ENCODE measurements at regions not wholly inside any gene's neighbourhood (a gene's known extent, or its start where the extent isn't known, plus 50 kb on each side); places are given as distances from the start of the nearest gene placed in this dataset.

DNA sequence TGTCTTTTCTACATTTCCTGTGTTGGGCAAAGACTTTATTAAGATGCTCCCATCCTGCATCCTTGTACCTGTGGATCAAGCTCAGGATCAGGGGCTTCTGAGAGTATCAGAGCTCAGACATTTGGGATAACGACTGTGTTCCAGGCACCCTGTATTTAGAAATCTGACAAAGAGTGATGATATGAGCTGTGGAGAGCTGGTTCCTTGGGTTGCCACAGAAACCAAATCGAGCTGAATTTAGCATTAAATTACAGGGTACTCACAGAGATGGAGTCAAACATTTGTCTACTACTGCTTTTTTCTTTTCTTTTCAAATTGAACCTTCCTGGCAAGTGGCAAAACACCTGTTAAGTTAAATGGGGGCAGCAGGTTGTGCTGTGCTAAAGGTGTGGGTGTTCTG is 110.6 kb downstream of the XCL2 start:
- no peaks in the 10 kb centered on the region for H3K9me3 ChIP-seq (ENCODE audit: low read length)
- H3K9me2 ChIP-seq (ENCODE audit: insufficient read depth, low read length), result no peaks in the 10 kb centered on the region
- no TSS peak for BruUV-seq (replicated peaks)

DNA sequence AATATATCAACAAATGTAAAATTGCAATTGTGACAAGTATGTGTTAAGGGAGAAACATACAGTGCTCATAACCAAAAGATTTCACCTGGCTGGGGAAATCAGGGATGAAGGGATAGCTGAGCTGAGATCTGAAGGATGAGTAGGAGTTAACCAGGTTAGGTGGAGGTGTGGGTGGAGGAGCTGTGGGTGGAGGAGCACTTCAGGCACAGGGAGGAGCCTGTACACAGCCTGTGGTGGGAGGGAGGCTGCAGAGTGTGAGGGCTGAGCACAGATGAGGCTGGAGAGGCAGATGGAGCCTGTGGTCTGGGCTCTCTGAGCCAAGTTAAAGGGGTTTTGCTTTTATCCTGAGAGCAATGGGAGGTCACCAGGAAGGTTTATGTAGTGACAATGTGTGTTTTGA is 111.9 kb downstream of the XCL2 start:
- Histone ChIP-seq H3K27ac (ENCODE audit: low read depth, low read length, poor library complexity, severe bottlenecking) (no peak overlapping the region), H3K9me3 (ENCODE audit: low read length) (no peaks in the 10 kb centered on the region), H3K4me1 (ENCODE audit: insufficient read depth, low read length, poor library complexity, severe bottlenecking) (no peaks in the 10 kb centered on the region), H2AFZ (ENCODE audit: low read length) (no peak overlapping the region), H3K4me3 (ENCODE audit: low read depth, low read length, poor library complexity, severe bottlenecking) (no peak overlapping the region), H3K9me2 (ENCODE audit: insufficient read depth, low read length) (no peaks in the 10 kb centered on the region), H3K36me3 (ENCODE audit: insufficient read depth, low read length) (no peaks in the 10 kb centered on the region), H4K20me1 (ENCODE audit: insufficient read depth, low read length) (no peaks in the 10 kb centered on the region), H3K79me2 (ENCODE audit: insufficient read depth, low read depth, low read length) (no peaks in the 10 kb centered on the region), H3K4me2 (ENCODE audit: low read length) (no peak overlapping the region)
- TF ChIP-seq EZH2phosphoT487 (IDR thresholded peaks at IDR 0.05; ENCODE audit: borderline replicate concordance, low read depth, low read length), result no peak
- no peak for TF ChIP-seq CTCF (conservative IDR thresholded peaks at IDR 0.05; ENCODE audit: low read length)
- no TSS peak for BruUV-seq (replicated peaks)
- ChIA-PET POLR2A (interaction anchor here (1.4 kb wide), 1 partner anchor 12 kb away, joined by 5 read pairs; no protein-coding TSS in a partner anchor), CTCF (ENCODE audit: unreplicated experiment) (no interaction called here)
- intact Hi-C loops (cut with micrococcal nuclease; ENCODE audit: unreplicated experiment), result loop anchor here (10.0 kb wide), 1 partner anchor 87 kb away; no protein-coding TSS in a partner anchor
- DNase-seq (ENCODE audit: low spot score), result no peak

More for the DNA sequence above, 110.6 kb downstream of the XCL2 start:
- intact Hi-C loops (cut with micrococcal nuclease; ENCODE audit: unreplicated experiment), result loop anchor here (10.0 kb wide), 1 partner anchor 88 kb away; no protein-coding TSS in a partner anchor
- no peaks in the 10 kb centered on the region for H3K79me2 ChIP-seq (ENCODE audit: insufficient read depth, low read depth, low read length)
- H3K4me1 ChIP-seq (ENCODE audit: insufficient read depth, low read length, poor library complexity, severe bottlenecking), result no peaks in the 10 kb centered on the region
- no peaks in the 10 kb centered on the region for H4K20me1 ChIP-seq (ENCODE audit: insufficient read depth, low read length)
- H3K27ac ChIP-seq (ENCODE audit: low read depth, low read length, poor library complexity, severe bottlenecking), result no peak overlapping the region
- no peak overlapping the region for H2AFZ ChIP-seq (ENCODE audit: low read length)
- TF ChIP-seq EZH2phosphoT487 (IDR thresholded peaks at IDR 0.05; ENCODE audit: borderline replicate concordance, low read depth, low read length), result no peak
- DNase-seq (ENCODE audit: low spot score), result no peak
- ChIA-PET CTCF (ENCODE audit: unreplicated experiment) (no interaction called here), POLR2A (interaction anchor here (0.6 kb wide), 1 partner anchor 532 kb away, joined by 3 read pairs; no protein-coding TSS in a partner anchor)
- H3K36me3 ChIP-seq (ENCODE audit: insufficient read depth, low read length), result no peaks in the 10 kb centered on the region
- no peak overlapping the region for H3K4me2 ChIP-seq (ENCODE audit: low read length)
- H3K4me3 ChIP-seq (ENCODE audit: low read depth, low read length, poor library complexity, severe bottlenecking), result no peak overlapping the region

- DNase-seq (ENCODE audit: low spot score), result no peak
- no peak for TF ChIP-seq CTCF (conservative IDR thresholded peaks at IDR 0.05; ENCODE audit: low read length)
- no peaks in the 10 kb centered on the region for H3K9me3 ChIP-seq (ENCODE audit: low read length)
- H3K79me2 ChIP-seq (ENCODE audit: insufficient read depth, low read depth, low read length), result no peaks in the 10 kb centered on the region
- no peak overlapping the region for H3K4me3 ChIP-seq (ENCODE audit: low read depth, low read length, poor library complexity, severe bottlenecking)
- H3K9me2 ChIP-seq (ENCODE audit: insufficient read depth, low read length), result no peaks in the 10 kb centered on the region
- BruUV-seq (replicated peaks), result no TSS peak
- H3K27ac ChIP-seq (ENCODE audit: low read depth, low read length, poor library complexity, severe bottlenecking), result no peak overlapping the region
- no peaks in the 10 kb centered on the region for H3K4me1 ChIP-seq (ENCODE audit: insufficient read depth, low read length, poor library complexity, severe bottlenecking)
- no peaks in the 10 kb centered on the region for H4K20me1 ChIP-seq (ENCODE audit: insufficient read depth, low read length)
- CTCF ChIA-PET (ENCODE audit: unreplicated experiment), result no interaction called here
- H3K4me2 ChIP-seq (ENCODE audit: low read length), result no peak overlapping the region
- intact Hi-C loops (cut with micrococcal nuclease; ENCODE audit: unreplicated experiment), result loop anchor here (10.0 kb wide), 1 partner anchor 86 kb away; no protein-coding TSS in a partner anchor
- POLR2A ChIA-PET, result no interaction called here
- no peak overlapping the region for H2AFZ ChIP-seq (ENCODE audit: low read length)
- no peaks in the 10 kb centered on the region for H3K36me3 ChIP-seq (ENCODE audit: insufficient read depth, low read length)
These were observed 113.5 kb downstream of the XCL2 start for GRCh38 chr1:168430321-168430720.

Measured in OCI-LY7 (cell line).